ENCODE measurements at regions not wholly inside any gene's neighbourhood (a gene's known extent, or its start where the extent isn't known, plus 50 kb on each side); places are given as distances from the start of the nearest gene placed in this dataset.

- no peak overlapping the region for H3K27ac ChIP-seq
- no peak for TF ChIP-seq CTCF (conservative IDR thresholded peaks at IDR 0.05)
These were observed 107.3 kb upstream of the SEMA3D start for GRCh38 chr7:85294176-85294575.

- no peak overlapping the region for H3K27ac ChIP-seq
- TF ChIP-seq CTCF (conservative IDR thresholded peaks at IDR 0.05) = no peak
These were observed 106.2 kb upstream of the SEMA3D start for GRCh38 chr7:85292908-85293576.

- no peak for TF ChIP-seq CTCF (conservative IDR thresholded peaks at IDR 0.05)
- H3K27ac ChIP-seq = no peak overlapping the region
These were observed 103.4 kb upstream of the SEMA3D start for GRCh38 chr7:85290269-85290668.

GRCh38 chr7:85289279-85289678 lies 102.4 kb upstream of the SEMA3D start:
- no peak for TF ChIP-seq CTCF (conservative IDR thresholded peaks at IDR 0.05)
- H3K27ac ChIP-seq = no peak overlapping the region

- no peak for TF ChIP-seq CTCF (conservative IDR thresholded peaks at IDR 0.05)
- no peak overlapping the region for H3K27ac ChIP-seq
These were observed 100.4 kb upstream of the SEMA3D start for GRCh38 chr7:85287106-85287825.

GRCh38 chr7:85286446-85286845 lies 99.6 kb upstream of the SEMA3D start:
- H3K27ac ChIP-seq = no peak overlapping the region
- no peak for TF ChIP-seq CTCF (conservative IDR thresholded peaks at IDR 0.05)

GRCh38 chr7:85285527-85285926 lies 98.7 kb upstream of the SEMA3D start:
- H3K27ac ChIP-seq = no peak overlapping the region
- TF ChIP-seq CTCF (conservative IDR thresholded peaks at IDR 0.05) = no peak
